ENCODE measurements at regions not wholly inside any gene's neighbourhood (a gene's known extent, or its start where the extent isn't known, plus 50 kb on each side); places are given as distances from the start of the nearest gene placed in this dataset.

DNA sequence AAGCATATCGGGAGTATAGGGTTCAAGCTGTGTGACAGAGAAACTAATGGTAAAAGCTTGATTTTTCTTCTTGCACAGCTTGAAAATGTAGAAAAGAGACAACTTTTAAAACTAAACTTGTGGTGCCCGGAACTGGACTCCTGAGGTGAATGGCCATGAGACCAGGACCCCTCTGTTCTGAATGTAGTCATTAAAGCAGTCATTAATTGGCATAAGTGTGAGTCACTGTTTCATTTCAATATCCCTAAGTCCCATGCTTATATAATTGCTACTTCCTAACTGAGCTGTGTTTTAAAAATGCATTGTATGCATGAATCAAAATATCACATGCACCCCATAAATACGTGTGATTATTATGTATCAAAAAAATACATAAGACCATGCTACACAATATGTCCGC is 463.1 kb upstream of the DYNLRB2 start:
- TF ChIP-seq, protein P1, sequence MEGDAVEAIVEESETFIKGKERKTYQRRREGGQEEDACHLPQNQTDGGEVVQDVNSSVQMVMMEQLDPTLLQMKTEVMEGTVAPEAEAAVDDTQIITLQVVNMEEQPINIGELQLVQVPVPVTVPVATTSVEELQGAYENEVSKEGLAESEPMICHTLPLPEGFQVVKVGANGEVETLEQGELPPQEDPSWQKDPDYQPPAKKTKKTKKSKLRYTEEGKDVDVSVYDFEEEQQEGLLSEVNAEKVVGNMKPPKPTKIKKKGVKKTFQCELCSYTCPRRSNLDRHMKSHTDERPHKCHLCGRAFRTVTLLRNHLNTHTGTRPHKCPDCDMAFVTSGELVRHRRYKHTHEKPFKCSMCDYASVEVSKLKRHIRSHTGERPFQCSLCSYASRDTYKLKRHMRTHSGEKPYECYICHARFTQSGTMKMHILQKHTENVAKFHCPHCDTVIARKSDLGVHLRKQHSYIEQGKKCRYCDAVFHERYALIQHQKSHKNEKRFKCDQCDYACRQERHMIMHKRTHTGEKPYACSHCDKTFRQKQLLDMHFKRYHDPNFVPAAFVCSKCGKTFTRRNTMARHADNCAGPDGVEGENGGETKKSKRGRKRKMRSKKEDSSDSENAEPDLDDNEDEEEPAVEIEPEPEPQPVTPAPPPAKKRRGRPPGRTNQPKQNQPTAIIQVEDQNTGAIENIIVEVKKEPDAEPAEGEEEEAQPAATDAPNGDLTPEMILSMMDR (IDR thresholded peaks at IDR 0.05) = no peak
- TF ChIP-seq POLR2A (IDR thresholded peaks at IDR 0.05) = no peak
